GM10266 (cell line): ENCODE measurements at regions not wholly inside any gene's neighbourhood (a gene's known extent, or its start where the extent isn't known, plus 50 kb on each side); places are given as distances from the start of the nearest gene placed in this dataset.

Source experiments
- DNase-seq: peaks from one replicate; pipeline ENCODE4 v3.0.0; 2012; ENCODE audit errors: extremely low spot score
- CTCF ChIP-seq: IDR thresholded peaks from 2 replicates; pipeline ENCODE4 v1.5.1; 2012; ENCODE audit warnings: mild to moderate bottlenecking, low read depth; ENCODE audit not compliant: control insufficient read depth, insufficient read depth; ENCODE audit errors: missing control alignments

- no peak for DNase-seq
Observed at GRCh38 chr15:39200586-39200985, 380.3 kb upstream of the THBS1 start.

GRCh38 chr15:39202641-39203040 is 378.2 kb upstream of the THBS1 start:
- DNase-seq, result no peak
- TF ChIP-seq CTCF, result no peak

More at GRCh38 chr15:39200586-39200985, 380.3 kb upstream of the THBS1 start:
- no peak for TF ChIP-seq CTCF

GRCh38 chr15:39204031-39204430 is 376.8 kb upstream of the THBS1 start:
- TF ChIP-seq CTCF, result no peak
- DNase-seq, result no peak

- DNase-seq, result no peak
- TF ChIP-seq CTCF, result no peak
Observed at GRCh38 chr15:39205081-39205480, 375.8 kb upstream of the THBS1 start.

- no peak for DNase-seq
- TF ChIP-seq CTCF, result no peak
Observed at GRCh38 chr15:39205506-39206371, 375.1 kb upstream of the THBS1 start.

- TF ChIP-seq CTCF, result no peak
- no peak for DNase-seq
Observed at GRCh38 chr15:39207532-39208115, 373.3 kb upstream of the THBS1 start.

- no peak for DNase-seq
- TF ChIP-seq CTCF, result no peak
Observed at GRCh38 chr15:39208187-39208586, 372.7 kb upstream of the THBS1 start.
